ENCODE measurements at regions not wholly inside any gene's neighbourhood (a gene's known extent, or its start where the extent isn't known, plus 50 kb on each side); places are given as distances from the start of the nearest gene placed in this dataset.

DNA sequence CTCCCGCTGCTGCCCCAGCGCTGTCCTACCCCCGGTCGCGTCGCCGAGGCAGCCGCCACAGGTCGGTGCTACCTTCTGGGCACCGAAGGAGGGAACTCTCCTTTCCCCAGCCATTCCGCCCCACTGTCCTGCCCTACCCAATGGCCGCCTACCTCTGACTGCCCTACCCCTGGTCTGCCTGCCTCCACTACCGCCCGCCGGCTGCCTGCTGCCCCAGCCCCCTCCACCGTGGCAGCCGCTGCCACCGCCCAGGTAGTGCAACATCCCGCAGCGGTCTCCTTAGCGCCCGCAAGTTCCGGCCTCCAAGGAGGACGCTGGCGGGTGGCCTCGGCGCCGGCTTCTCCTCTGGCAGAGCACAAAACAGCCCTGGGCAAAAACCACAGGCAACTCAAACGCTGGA is 1303.1 kb downstream of the UQCRFS1 start:
- DNase-seq (ENCODE audit: low read depth) = no peak
- TF ChIP-seq, protein P1, sequence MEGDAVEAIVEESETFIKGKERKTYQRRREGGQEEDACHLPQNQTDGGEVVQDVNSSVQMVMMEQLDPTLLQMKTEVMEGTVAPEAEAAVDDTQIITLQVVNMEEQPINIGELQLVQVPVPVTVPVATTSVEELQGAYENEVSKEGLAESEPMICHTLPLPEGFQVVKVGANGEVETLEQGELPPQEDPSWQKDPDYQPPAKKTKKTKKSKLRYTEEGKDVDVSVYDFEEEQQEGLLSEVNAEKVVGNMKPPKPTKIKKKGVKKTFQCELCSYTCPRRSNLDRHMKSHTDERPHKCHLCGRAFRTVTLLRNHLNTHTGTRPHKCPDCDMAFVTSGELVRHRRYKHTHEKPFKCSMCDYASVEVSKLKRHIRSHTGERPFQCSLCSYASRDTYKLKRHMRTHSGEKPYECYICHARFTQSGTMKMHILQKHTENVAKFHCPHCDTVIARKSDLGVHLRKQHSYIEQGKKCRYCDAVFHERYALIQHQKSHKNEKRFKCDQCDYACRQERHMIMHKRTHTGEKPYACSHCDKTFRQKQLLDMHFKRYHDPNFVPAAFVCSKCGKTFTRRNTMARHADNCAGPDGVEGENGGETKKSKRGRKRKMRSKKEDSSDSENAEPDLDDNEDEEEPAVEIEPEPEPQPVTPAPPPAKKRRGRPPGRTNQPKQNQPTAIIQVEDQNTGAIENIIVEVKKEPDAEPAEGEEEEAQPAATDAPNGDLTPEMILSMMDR (IDR thresholded peaks at IDR 0.05; ENCODE audit: low read depth, low read length, missing control alignments) = no peak
- H3K4me3 ChIP-seq (ENCODE audit: low read depth, low read length) = no peak overlapping the region

DNA sequence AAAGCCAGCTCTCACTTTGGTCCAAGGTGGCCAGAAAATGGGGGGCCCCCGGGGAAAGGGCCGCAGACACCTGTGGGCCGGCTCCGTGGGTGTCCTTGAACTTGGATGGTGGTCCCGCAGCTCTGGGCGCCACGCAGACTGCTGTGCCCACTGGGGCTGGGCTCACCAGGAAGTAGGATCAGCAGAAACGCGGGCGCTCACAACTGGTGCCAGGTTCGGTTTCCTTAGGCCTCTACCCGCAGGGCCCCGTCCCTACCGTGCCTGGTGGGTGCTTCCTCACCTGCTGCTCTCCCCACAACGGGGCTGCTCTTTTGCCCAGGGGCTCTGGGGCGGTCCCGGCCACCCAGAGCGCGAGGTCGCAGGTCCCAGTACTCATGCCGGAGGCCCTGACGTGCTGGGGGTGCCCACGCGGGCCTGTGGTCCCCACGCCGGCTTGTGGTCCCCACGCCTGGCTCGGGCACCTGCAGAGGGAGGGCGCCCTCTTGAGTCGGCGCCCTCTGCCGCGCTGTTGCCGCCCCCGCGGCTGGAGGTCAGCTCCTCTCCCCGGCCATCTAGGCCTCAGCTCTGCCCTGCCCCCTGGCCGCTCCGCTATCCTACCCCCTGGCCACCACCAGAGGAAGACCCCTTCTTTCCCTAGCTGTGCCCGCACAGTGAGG is 1303.6 kb downstream of the UQCRFS1 start:
- no peak overlapping the region for H3K4me3 ChIP-seq (ENCODE audit: low read depth, low read length)
- TF ChIP-seq, protein P1 (IDR thresholded peaks at IDR 0.05; ENCODE audit: low read depth, low read length, missing control alignments) = no peak
- no peak for DNase-seq (ENCODE audit: low read depth)

DNA sequence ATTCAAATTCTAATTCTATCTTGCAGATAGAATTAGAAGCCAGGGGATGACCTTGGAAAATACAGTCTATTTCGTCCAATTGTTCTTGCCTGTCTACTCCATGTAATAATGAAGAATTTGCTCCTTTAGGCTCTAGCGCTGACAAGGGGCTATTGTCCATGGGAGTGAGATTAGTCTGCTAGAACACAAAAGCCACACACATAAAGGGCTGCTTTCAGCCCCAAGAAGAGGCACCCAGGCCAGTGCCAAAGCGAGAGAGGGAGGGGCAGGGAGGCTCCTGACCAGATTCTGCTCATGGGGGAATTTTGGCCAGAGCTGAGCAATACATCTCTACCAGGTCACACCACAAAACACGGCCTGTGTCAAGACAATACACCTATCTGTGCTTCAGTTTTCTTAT is 1306.9 kb downstream of the UQCRFS1 start:
- DNase-seq (ENCODE audit: low read depth) = no peak
- no peak overlapping the region for H3K4me3 ChIP-seq (ENCODE audit: low read depth, low read length)
- TF ChIP-seq, protein P1 (IDR thresholded peaks at IDR 0.05; ENCODE audit: low read depth, low read length, missing control alignments) = no peak

DNA sequence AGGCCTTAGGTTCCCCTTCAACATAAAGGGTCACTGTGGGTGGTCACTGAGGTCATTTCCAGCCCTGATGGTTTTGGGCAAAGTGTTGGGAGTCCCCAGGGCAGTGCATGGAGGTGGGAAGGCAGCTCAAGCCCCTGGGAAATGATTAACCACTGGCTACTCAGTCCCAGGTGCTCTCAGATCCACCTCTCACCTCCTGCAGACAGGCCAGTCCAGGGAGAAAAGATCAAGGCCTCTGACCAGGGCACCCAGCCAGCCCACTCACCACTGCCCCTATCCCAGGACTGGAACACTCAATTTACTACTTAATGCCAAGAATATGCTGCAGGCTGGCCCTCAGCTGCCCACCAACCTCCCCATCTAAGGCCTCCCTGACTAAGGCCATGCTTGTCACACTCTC is 1307.9 kb downstream of the UQCRFS1 start:
- TF ChIP-seq, protein P1 (IDR thresholded peaks at IDR 0.05; ENCODE audit: low read depth, low read length, missing control alignments) = no peak
- DNase-seq (ENCODE audit: low read depth) = no peak
- no peak overlapping the region for H3K4me3 ChIP-seq (ENCODE audit: low read depth, low read length)

DNA sequence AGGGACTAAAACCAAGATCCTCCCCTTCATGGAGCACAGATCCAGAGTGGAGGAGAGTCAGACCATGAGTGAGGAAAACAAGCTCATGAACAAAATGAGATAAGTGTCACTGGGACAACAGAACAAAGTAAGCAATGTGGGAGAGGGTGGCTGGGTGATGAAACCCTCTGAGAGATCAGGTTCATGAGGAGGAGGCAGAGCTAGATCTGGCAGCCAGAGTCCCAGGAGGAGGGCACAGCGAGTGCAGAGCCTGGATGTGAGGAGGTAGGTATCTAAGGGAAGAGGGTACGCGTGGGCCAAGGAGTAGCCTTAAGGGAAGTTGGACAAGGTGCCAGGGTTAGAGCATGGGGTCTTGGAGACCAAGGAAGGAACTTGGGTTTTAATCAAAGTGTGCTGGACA is 1311.9 kb downstream of the UQCRFS1 start:
- TF ChIP-seq, protein P1 (IDR thresholded peaks at IDR 0.05; ENCODE audit: low read depth, low read length, missing control alignments) = no peak
- no peak overlapping the region for H3K4me3 ChIP-seq (ENCODE audit: low read depth, low read length)
- DNase-seq (ENCODE audit: low read depth) = no peak

DNA sequence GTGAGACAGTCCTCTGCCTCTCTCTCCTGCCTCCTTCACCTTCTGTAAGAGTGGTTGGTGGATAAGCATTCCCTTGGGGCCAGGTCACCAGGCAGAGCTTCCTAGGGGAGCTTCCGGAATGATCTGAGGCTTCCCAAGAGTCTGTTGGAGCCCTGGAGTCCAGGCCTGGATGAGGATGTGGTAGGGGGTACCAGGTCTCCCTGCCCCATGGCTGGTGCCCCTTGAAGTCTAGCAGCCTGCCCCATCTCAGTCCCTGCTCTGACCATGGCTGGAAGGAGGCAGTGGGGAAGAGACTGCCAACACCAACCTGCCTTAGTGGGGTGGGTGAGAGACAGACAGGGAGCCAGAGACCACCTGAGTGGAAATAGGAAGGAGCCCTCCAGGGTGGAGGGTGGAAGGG is 1316.9 kb downstream of the UQCRFS1 start:
- TF ChIP-seq, protein P1 (IDR thresholded peaks at IDR 0.05; ENCODE audit: low read depth, low read length, missing control alignments) = no peak
- H3K4me3 ChIP-seq (ENCODE audit: low read depth, low read length) = no peak overlapping the region
- no peak for DNase-seq (ENCODE audit: low read depth)
